ENCODE measurements at regions not wholly inside any gene's neighbourhood (a gene's known extent, or its start where the extent isn't known, plus 50 kb on each side); places are given as distances from the start of the nearest gene placed in this dataset.

GRCh38 chrY:14328677-14329345, 195.5 kb upstream of the NLGN4Y start:
- Mint-ChIP-seq H3K27ac (peak overlapping the region in 1 of 8 donors; percentile 36), H3K4me1 (peaks cover 0 to 12% (median 0%) of the 10 kb centered on the region in 3 donors), H3K27me3 (no peaks in the 10 kb centered on the region), H3K36me3 (no peaks in the 10 kb centered on the region), H3K4me3 (no peak overlapping the region), H3K9me3 (no peaks in the 10 kb centered on the region)
- Histone ChIP-seq H3K4me3 (ENCODE audit: low read length) (no peak overlapping the region), H3K9me3 (ENCODE audit: low read length) (no peaks in the 10 kb centered on the region), H3K36me3 (ENCODE audit: insufficient read depth, low read length) (no peaks in the 10 kb centered on the region), H3K27ac (ENCODE audit: low read depth, low read length) (no peak overlapping the region), H3K27me3 (ENCODE audit: insufficient read depth, low read length, poor library complexity, severe bottlenecking) (no peaks in the 10 kb centered on the region), H3K4me1 (ENCODE audit: insufficient read depth, low read length) (no peaks in the 10 kb centered on the region)
- ChIA-PET CTCF (interaction anchor here (0.6 to 1.5 kb wide), 3 partner anchors 11 to 848 kb away, joined by 3 read pairs; no protein-coding TSS in a partner anchor), POLR2A (interaction anchor here (0.6 to 1.3 kb wide), 2 partner anchors 12 to 115 kb away, joined by 4 to 5 read pairs; no protein-coding TSS in a partner anchor)
- DNase-seq, result no peak

GRCh38 chrY:14330362-14330761, 194.0 kb upstream of the NLGN4Y start:
- Mint-ChIP-seq H3K27ac (no peak overlapping the region), H3K27me3 (no peaks in the 10 kb centered on the region), H3K4me3 (no peak overlapping the region), H3K36me3 (no peaks in the 10 kb centered on the region), H3K9me3 (no peaks in the 10 kb centered on the region), H3K4me1 (peaks cover 0 to 12% (median 0%) of the 10 kb centered on the region in 3 donors)
- Histone ChIP-seq H3K36me3 (ENCODE audit: insufficient read depth, low read length) (no peaks in the 10 kb centered on the region), H3K27ac (ENCODE audit: low read depth, low read length) (no peak overlapping the region), H3K4me3 (ENCODE audit: low read length) (no peak overlapping the region), H3K9me3 (ENCODE audit: low read length) (no peaks in the 10 kb centered on the region), H3K27me3 (ENCODE audit: insufficient read depth, low read length, poor library complexity, severe bottlenecking) (no peaks in the 10 kb centered on the region), H3K4me1 (ENCODE audit: insufficient read depth, low read length) (no peaks in the 10 kb centered on the region)
- DNase-seq, result no peak
- CTCF ChIA-PET, result no interaction called here
- POLR2A ChIA-PET, result no interaction called here

DNA sequence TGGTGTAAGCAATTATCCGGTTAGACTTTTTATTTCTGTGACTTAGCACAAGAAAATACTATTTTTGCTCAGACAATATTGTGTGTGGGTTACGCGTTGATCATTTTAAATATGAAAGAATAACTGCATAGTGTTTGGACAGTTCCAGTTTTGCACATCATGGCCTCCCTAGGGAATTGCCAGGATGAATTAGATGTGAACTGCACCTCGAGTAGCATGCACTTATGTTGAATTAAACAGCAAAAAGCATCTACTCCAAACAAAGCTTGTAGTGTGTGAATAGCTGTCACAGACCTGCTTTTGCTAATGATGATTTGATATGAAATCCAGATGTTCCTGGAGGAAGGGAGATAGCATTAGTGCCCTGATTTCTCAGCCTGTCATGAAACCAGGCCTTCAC, 184.8 kb upstream of the NLGN4Y start:
- Histone ChIP-seq H3K4me3 (ENCODE audit: low read length) (no peak overlapping the region), H3K27ac (ENCODE audit: low read depth, low read length) (no peak overlapping the region)

DNA sequence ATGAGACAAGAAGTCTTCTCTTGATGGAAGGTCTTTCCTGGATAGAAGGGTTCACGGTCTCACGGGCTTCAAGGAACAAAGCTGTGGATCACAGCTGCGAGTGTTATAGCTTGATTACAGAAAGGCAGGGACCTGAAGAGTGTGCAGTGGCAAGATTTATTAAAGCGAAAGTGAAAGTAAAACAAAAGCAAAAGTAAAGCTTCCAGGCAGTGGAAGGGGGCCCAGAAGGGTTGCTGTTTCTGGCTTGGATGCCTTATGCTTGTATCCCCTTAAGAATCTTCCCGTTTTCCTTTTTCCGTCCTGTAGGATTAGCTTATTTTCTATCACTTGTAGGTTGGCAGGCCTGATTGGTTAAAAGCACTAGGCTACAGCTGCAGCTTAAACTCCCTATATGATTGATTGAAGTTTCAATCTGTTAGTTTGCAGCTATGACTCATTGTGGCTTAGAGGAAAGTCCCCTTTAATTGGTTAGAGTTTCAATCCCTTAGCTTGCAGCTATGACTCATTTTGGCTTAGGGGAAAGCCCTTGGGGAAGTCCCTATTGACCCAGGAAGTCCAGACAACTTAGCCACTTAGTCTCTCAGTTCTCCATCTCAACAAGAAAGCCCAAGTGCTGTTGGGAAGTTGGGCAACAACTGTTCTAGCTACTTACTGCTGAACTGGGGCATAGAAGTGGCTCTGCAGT, 183.7 kb upstream of the NLGN4Y start:
- POLR2A ChIA-PET, result interaction anchor here (1.0 kb wide), 3 partner anchors 12 to 1679 kb away, joined by 3 to 5 read pairs (median 3); no protein-coding TSS in a partner anchor
- H3K27ac ChIP-seq (ENCODE audit: low read depth, low read length), result peak overlapping the region; percentile 73
- CTCF ChIA-PET, result interaction anchor here (1.1 to 1.3 kb wide), 2 partner anchors 12 to 84 kb away, joined by 3 read pairs; no protein-coding TSS in a partner anchor
- H3K9me3 ChIP-seq (ENCODE audit: low read length), result no peaks in the 10 kb centered on the region
- Mint-ChIP-seq H3K36me3 (no peaks in the 10 kb centered on the region), H3K9me3 (no peaks in the 10 kb centered on the region), H3K4me3 (peak overlapping the region in 2 of 7 donors; percentile 58 to 72), H3K4me1 (peaks cover 0 to 54% (median 0%) of the 10 kb centered on the region in 3 donors), H3K27me3 (no peaks in the 10 kb centered on the region), H3K27ac (peak overlapping the region in 2 of 8 donors; percentile 87 to 96)
- peaks cover 20% of the 10 kb centered on the region for H3K4me1 ChIP-seq (ENCODE audit: insufficient read depth, low read length)
- H3K27me3 ChIP-seq (ENCODE audit: insufficient read depth, low read length, poor library complexity, severe bottlenecking), result no peaks in the 10 kb centered on the region
- no peaks in the 10 kb centered on the region for H3K36me3 ChIP-seq (ENCODE audit: insufficient read depth, low read length)
- no peak overlapping the region for H3K4me3 ChIP-seq (ENCODE audit: low read length)
- peak in 2 of 5 donors; percentile 47 to 73 for DNase-seq

More for the DNA sequence above, 184.8 kb upstream of the NLGN4Y start:
- ChIA-PET CTCF (interaction anchor here (1.1 to 1.3 kb wide), 2 partner anchors 10 to 83 kb away, joined by 3 read pairs; no protein-coding TSS in a partner anchor), POLR2A (no interaction called here)
- no peak for DNase-seq
- Mint-ChIP-seq H3K4me1 (peaks cover 0 to 43% (median 0%) of the 10 kb centered on the region in 3 donors), H3K27me3 (no peaks in the 10 kb centered on the region), H3K4me3 (peak overlapping the region in 1 of 7 donors; percentile 58), H3K36me3 (no peaks in the 10 kb centered on the region), H3K9me3 (no peaks in the 10 kb centered on the region), H3K27ac (peak overlapping the region in 2 of 8 donors; percentile 87 to 96)
- Histone ChIP-seq H3K27me3 (ENCODE audit: insufficient read depth, low read length, poor library complexity, severe bottlenecking) (no peaks in the 10 kb centered on the region), H3K9me3 (ENCODE audit: low read length) (no peaks in the 10 kb centered on the region), H3K4me1 (ENCODE audit: insufficient read depth, low read length) (peaks cover 15% of the 10 kb centered on the region), H3K36me3 (ENCODE audit: insufficient read depth, low read length) (no peaks in the 10 kb centered on the region)

GRCh38 chrY:14344648-14345333, 179.5 kb upstream of the NLGN4Y start:
- H3K9me3 ChIP-seq (ENCODE audit: low read length), result no peaks in the 10 kb centered on the region
- Mint-ChIP-seq H3K27me3 (no peaks in the 10 kb centered on the region), H3K36me3 (no peaks in the 10 kb centered on the region), H3K4me3 (peak overlapping the region in 2 of 7 donors; percentile 85 to 86), H3K27ac (peak overlapping the region in 2 of 8 donors; percentile 92 to 96), H3K9me3 (no peaks in the 10 kb centered on the region), H3K4me1 (peaks cover 0 to 71% (median 0%) of the 10 kb centered on the region in 3 donors)
- H3K27ac ChIP-seq (ENCODE audit: low read depth, low read length), result peak overlapping the region; percentile 57
- CTCF ChIA-PET, result no interaction called here
- H3K36me3 ChIP-seq (ENCODE audit: insufficient read depth, low read length), result no peaks in the 10 kb centered on the region
- peak in 2 of 5 donors; percentile 27 to 57 for DNase-seq
- peaks cover 20% of the 10 kb centered on the region for H3K4me1 ChIP-seq (ENCODE audit: insufficient read depth, low read length)
- peak overlapping the region; percentile 48 for H3K4me3 ChIP-seq (ENCODE audit: low read length)
- POLR2A ChIA-PET, result no interaction called here
- H3K27me3 ChIP-seq (ENCODE audit: insufficient read depth, low read length, poor library complexity, severe bottlenecking), result no peaks in the 10 kb centered on the region

DNA sequence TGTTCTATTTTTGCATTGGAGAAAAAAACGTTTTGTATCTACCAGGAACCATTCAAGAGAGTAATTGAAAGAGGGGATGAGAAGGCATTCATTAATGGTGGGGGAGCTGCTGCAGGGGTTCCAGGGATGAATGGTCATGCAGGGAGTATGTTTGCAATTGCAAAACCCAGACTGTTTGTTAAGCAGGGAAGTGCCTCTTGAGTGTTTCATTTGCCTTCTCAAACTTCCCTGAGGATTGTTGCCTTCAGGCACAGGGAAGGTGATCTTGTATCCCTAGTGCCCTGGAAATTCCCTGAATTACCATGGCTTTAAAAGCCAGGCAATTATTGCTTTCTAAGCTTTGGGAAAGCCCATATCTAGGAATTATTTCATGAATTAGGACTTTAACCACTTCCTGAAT, 172.7 kb upstream of the NLGN4Y start:
- Mint-ChIP-seq H3K4me1 (peaks cover 0 to 19% (median 0%) of the 10 kb centered on the region in 3 donors), H3K27me3 (no peaks in the 10 kb centered on the region), H3K4me3 (no peak overlapping the region), H3K36me3 (no peaks in the 10 kb centered on the region), H3K27ac (no peak overlapping the region), H3K9me3 (no peaks in the 10 kb centered on the region)
- Histone ChIP-seq H3K27me3 (ENCODE audit: insufficient read depth, low read length, poor library complexity, severe bottlenecking) (no peaks in the 10 kb centered on the region), H3K9me3 (ENCODE audit: low read length) (no peaks in the 10 kb centered on the region), H3K36me3 (ENCODE audit: insufficient read depth, low read length) (no peaks in the 10 kb centered on the region), H3K4me1 (ENCODE audit: insufficient read depth, low read length) (no peaks in the 10 kb centered on the region), H3K4me3 (ENCODE audit: low read length) (no peak overlapping the region), H3K27ac (ENCODE audit: low read depth, low read length) (no peak overlapping the region)
- CTCF ChIA-PET, result no interaction called here
- no peak for DNase-seq
- POLR2A ChIA-PET, result no interaction called here

GRCh38 chrY:14356154-14356553, 168.2 kb upstream of the NLGN4Y start:
- Histone ChIP-seq H3K4me1 (ENCODE audit: insufficient read depth, low read length) (no peaks in the 10 kb centered on the region), H3K27me3 (ENCODE audit: insufficient read depth, low read length, poor library complexity, severe bottlenecking) (no peaks in the 10 kb centered on the region), H3K36me3 (ENCODE audit: insufficient read depth, low read length) (no peaks in the 10 kb centered on the region), H3K27ac (ENCODE audit: low read depth, low read length) (no peak overlapping the region), H3K4me3 (ENCODE audit: low read length) (no peak overlapping the region), H3K9me3 (ENCODE audit: low read length) (no peaks in the 10 kb centered on the region)
- ChIA-PET CTCF (no interaction called here), POLR2A (no interaction called here)
- Mint-ChIP-seq H3K27me3 (no peaks in the 10 kb centered on the region), H3K9me3 (peaks cover 0 to 3% (median 0%) of the 10 kb centered on the region in 5 donors), H3K27ac (no peak overlapping the region), H3K4me1 (no peaks in the 10 kb centered on the region), H3K36me3 (no peaks in the 10 kb centered on the region), H3K4me3 (no peak overlapping the region)
- no peak for DNase-seq

Measured in CD8-positive, alpha-beta memory T cell (primary cell).